ENCODE measurements at regions not wholly inside any gene's neighbourhood (a gene's known extent, or its start where the extent isn't known, plus 50 kb on each side); places are given as distances from the start of the nearest gene placed in this dataset.

GRCh38 chr6:15901141-15902115 lies 227.5 kb upstream of the MYLIP start:
- no peak overlapping the region for H2AFZ ChIP-seq (ENCODE audit: low read length, unreplicated experiment)
- no peak overlapping the region for H3K27ac ChIP-seq (ENCODE audit: low read depth, low read length)
- H3K4me3 ChIP-seq (ENCODE audit: low read depth, low read length), result no peak overlapping the region

GRCh38 chr6:15898693-15899092 lies 230.2 kb upstream of the MYLIP start:
- Histone ChIP-seq H3K4me1 (ENCODE audit: control insufficient read depth, insufficient read depth, low read length, unreplicated experiment) (no peaks in the 10 kb centered on the region), H3K27ac (ENCODE audit: low read depth, low read length) (no peak overlapping the region), H3K36me3 (ENCODE audit: insufficient read depth, low read length) (no peaks in the 10 kb centered on the region), H3K4me3 (ENCODE audit: low read depth, low read length) (no peak overlapping the region), H3K27me3 (ENCODE audit: insufficient read depth, low read length) (no peaks in the 10 kb centered on the region), H3K79me2 (ENCODE audit: control insufficient read depth, insufficient read depth, low read length, unreplicated experiment) (no peaks in the 10 kb centered on the region), H2AFZ (ENCODE audit: low read length, unreplicated experiment) (no peak overlapping the region)

More at GRCh38 chr6:15901141-15902115, 227.5 kb upstream of the MYLIP start:
- no peaks in the 10 kb centered on the region for H3K79me2 ChIP-seq (ENCODE audit: control insufficient read depth, insufficient read depth, low read length, unreplicated experiment)
- H3K27me3 ChIP-seq (ENCODE audit: insufficient read depth, low read length), result no peaks in the 10 kb centered on the region
- H3K36me3 ChIP-seq (ENCODE audit: insufficient read depth, low read length), result no peaks in the 10 kb centered on the region
- no peaks in the 10 kb centered on the region for H3K4me1 ChIP-seq (ENCODE audit: control insufficient read depth, insufficient read depth, low read length, unreplicated experiment)

GRCh38 chr6:15897063-15897876 lies 231.6 kb upstream of the MYLIP start:
- Histone ChIP-seq H3K36me3 (ENCODE audit: insufficient read depth, low read length) (no peaks in the 10 kb centered on the region), H3K79me2 (ENCODE audit: control insufficient read depth, insufficient read depth, low read length, unreplicated experiment) (no peaks in the 10 kb centered on the region), H2AFZ (ENCODE audit: low read length, unreplicated experiment) (no peak overlapping the region), H3K4me3 (ENCODE audit: low read depth, low read length) (no peak overlapping the region; the same call in 1 of the 2 replicates), H3K4me1 (ENCODE audit: control insufficient read depth, insufficient read depth, low read length, unreplicated experiment) (no peaks in the 10 kb centered on the region), H3K27ac (ENCODE audit: low read depth, low read length) (peak overlapping the region; percentile 33; the same call in 1 of the 2 replicates), H3K27me3 (ENCODE audit: insufficient read depth, low read length) (no peaks in the 10 kb centered on the region)

DNA sequence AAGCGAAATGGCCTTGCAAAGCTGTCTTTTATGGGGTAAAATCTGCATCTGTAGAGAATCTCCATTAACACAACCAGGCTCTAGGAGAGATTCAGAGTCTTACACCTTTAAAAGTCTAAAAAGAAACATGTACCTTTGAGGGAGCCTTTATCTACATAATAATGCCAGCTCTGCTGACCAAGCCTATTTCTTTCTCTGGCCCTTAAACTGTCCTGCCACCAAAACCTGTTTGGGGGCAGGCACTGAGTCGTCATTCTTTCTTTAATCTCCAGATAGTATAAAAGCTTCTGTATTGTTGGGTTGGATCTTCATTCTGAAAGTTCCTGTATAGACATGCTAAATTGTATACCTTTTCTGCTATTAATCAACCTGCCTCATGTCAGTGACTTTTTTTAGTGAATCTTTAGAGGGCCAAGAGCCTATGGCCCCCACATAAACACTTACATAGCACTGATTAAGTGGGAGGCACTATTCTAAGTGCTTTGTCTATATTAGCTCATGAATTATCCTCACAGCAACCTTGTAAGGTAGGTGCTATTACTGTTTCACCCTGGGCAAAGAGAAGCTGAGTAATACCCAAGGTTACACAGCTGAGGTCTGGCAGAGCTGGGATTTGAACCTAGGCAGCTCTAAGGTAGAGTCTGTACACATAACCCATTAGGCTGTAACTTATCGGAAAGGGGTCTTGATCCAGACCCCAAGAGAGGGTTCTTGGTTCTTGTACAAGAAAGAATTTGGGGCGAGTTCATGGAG lies 232.3 kb upstream of the DTNBP1 start:
- H3K27ac ChIP-seq (ENCODE audit: low read depth, low read length), result no peak overlapping the region
- H3K36me3 ChIP-seq (ENCODE audit: insufficient read depth, low read length), result no peaks in the 10 kb centered on the region
- H3K27me3 ChIP-seq (ENCODE audit: insufficient read depth, low read length), result no peaks in the 10 kb centered on the region
- no peak overlapping the region for H2AFZ ChIP-seq (ENCODE audit: low read length, unreplicated experiment)
- no peaks in the 10 kb centered on the region for H3K4me1 ChIP-seq (ENCODE audit: control insufficient read depth, insufficient read depth, low read length, unreplicated experiment)
- H3K4me3 ChIP-seq (ENCODE audit: low read depth, low read length), result no peak overlapping the region
- H3K79me2 ChIP-seq (ENCODE audit: control insufficient read depth, insufficient read depth, low read length, unreplicated experiment), result no peaks in the 10 kb centered on the region

DNA sequence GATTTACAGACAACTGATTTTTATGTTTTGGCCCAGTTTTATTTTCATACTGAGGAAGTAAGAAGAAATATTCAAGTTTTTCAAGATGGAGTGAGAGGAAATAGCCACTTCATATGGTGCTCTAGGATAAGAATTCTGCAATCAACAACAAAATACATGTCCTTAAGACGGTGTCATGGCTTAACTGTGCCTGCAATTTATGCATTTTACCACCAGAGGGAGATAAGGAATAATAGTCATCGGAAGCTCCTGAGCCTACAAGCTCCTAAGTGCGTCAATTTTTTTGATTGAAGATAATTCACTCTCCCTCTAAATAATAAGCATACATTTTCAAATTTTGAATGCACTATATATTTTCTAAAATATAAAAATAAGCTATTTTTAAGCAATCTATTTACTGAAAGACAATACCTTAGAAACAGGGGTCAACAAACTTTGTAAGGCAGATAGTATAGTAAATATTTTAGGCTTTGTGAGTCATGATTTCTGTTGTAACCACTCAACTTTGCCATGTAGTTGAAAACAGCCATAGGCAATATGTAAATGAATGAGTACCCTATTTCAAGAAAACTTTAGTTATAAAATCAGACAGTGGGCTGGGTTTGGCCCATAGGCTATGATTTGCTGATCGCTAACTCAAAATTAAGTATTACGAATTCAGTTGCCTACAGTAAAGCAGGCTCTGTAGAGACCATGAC lies 230.9 kb upstream of the DTNBP1 start:
- Histone ChIP-seq H3K79me2 (ENCODE audit: control insufficient read depth, insufficient read depth, low read length, unreplicated experiment) (no peaks in the 10 kb centered on the region), H2AFZ (ENCODE audit: low read length, unreplicated experiment) (no peak overlapping the region), H3K27me3 (ENCODE audit: insufficient read depth, low read length) (no peaks in the 10 kb centered on the region), H3K36me3 (ENCODE audit: insufficient read depth, low read length) (no peaks in the 10 kb centered on the region), H3K4me1 (ENCODE audit: control insufficient read depth, insufficient read depth, low read length, unreplicated experiment) (no peaks in the 10 kb centered on the region), H3K4me3 (ENCODE audit: low read depth, low read length) (no peak overlapping the region), H3K27ac (ENCODE audit: low read depth, low read length) (no peak overlapping the region)

GRCh38 chr6:15892369-15892768 lies 229.5 kb upstream of the DTNBP1 start:
- Histone ChIP-seq H3K79me2 (ENCODE audit: control insufficient read depth, insufficient read depth, low read length, unreplicated experiment) (no peaks in the 10 kb centered on the region), H3K4me1 (ENCODE audit: control insufficient read depth, insufficient read depth, low read length, unreplicated experiment) (no peaks in the 10 kb centered on the region), H2AFZ (ENCODE audit: low read length, unreplicated experiment) (no peak overlapping the region), H3K27ac (ENCODE audit: low read depth, low read length) (no peak overlapping the region), H3K27me3 (ENCODE audit: insufficient read depth, low read length) (no peaks in the 10 kb centered on the region), H3K4me3 (ENCODE audit: low read depth, low read length) (no peak overlapping the region), H3K36me3 (ENCODE audit: insufficient read depth, low read length) (no peaks in the 10 kb centered on the region)

GRCh38 chr6:15888798-15889772 lies 226.3 kb upstream of the DTNBP1 start:
- no peak overlapping the region for H2AFZ ChIP-seq (ENCODE audit: low read length, unreplicated experiment)
- no peak overlapping the region for H3K27ac ChIP-seq (ENCODE audit: low read depth, low read length)
- no peaks in the 10 kb centered on the region for H3K79me2 ChIP-seq (ENCODE audit: control insufficient read depth, insufficient read depth, low read length, unreplicated experiment)
- H3K27me3 ChIP-seq (ENCODE audit: insufficient read depth, low read length), result no peaks in the 10 kb centered on the region
- H3K4me1 ChIP-seq (ENCODE audit: control insufficient read depth, insufficient read depth, low read length, unreplicated experiment), result no peaks in the 10 kb centered on the region
- no peak overlapping the region for H3K4me3 ChIP-seq (ENCODE audit: low read depth, low read length)
- H3K36me3 ChIP-seq (ENCODE audit: insufficient read depth, low read length), result no peaks in the 10 kb centered on the region

- Histone ChIP-seq H3K4me3 (ENCODE audit: low read depth, low read length) (no peak overlapping the region), H3K36me3 (ENCODE audit: insufficient read depth, low read length) (no peaks in the 10 kb centered on the region), H2AFZ (ENCODE audit: low read length, unreplicated experiment) (no peak overlapping the region), H3K27me3 (ENCODE audit: insufficient read depth, low read length) (no peaks in the 10 kb centered on the region), H3K27ac (ENCODE audit: low read depth, low read length) (no peak overlapping the region), H3K4me1 (ENCODE audit: control insufficient read depth, insufficient read depth, low read length, unreplicated experiment) (no peaks in the 10 kb centered on the region), H3K79me2 (ENCODE audit: control insufficient read depth, insufficient read depth, low read length, unreplicated experiment) (no peaks in the 10 kb centered on the region)
Observed at GRCh38 chr6:15887491-15888461, 224.9 kb upstream of the DTNBP1 start.

Data from ACC112 (cell line).